ENCODE measurements at regions not wholly inside any gene's neighbourhood (a gene's known extent, or its start where the extent isn't known, plus 50 kb on each side); places are given as distances from the start of the nearest gene placed in this dataset.
A peak's percentile ranks its signal among the peaks of the same experiment; 100 is the strongest.

- DNase-seq (ENCODE audit: low read depth): no peak
Measured at GRCh38 chr5:158368686-158369085, 509.7 kb upstream of the CLINT1 start.

GRCh38 chr5:158364367-158364766, 505.4 kb upstream of the CLINT1 start:
- no peak for DNase-seq (ENCODE audit: low read depth)

- DNase-seq (ENCODE audit: low read depth): no peak
Measured at GRCh38 chr5:158354958-158355357, 496.0 kb upstream of the CLINT1 start.

- no peak for DNase-seq (ENCODE audit: low read depth)
Measured at GRCh38 chr5:158351485-158352125, 492.7 kb upstream of the CLINT1 start.

DNA sequence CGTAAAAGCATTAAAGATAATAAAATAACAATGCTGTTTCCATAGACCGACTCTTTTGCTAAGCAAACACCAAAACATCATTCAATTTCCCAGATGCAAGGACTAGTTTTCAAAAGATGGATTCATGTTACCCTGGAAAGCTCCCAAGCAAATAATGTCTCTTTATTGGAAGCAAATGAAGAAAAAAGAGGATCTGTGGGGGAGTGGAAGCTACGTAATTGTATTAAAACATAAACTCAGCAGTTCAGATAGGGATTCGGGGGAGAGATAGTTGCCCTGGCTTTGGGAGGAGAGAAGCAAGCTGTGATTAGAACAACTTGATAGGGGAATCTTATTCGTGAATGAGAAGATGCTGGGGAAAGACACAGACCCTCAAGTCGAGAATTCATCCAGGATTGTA, 491.0 kb upstream of the CLINT1 start:
- DNase-seq (ENCODE audit: low read depth): peak; percentile 26

GRCh38 chr5:158344376-158344775, 485.4 kb upstream of the CLINT1 start:
- no peak for DNase-seq (ENCODE audit: low read depth)

DNA sequence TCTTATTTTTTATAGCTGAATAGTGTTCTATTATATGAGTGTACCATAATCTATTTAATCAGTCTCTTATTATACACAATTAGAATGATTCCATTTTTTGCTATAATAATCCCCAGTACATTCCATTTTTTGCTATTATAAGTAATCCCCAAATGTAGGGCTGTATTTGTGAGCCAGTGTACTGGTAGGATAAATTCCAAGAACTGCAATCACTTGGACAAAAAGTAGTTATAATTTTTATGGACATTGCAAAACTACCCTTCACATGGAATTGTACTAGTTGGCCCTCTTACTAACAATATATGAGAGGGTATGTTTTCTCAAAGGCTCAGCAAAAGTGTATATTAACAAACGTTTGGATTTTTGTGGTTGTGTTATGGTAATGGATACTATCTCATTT, 481.7 kb upstream of the CLINT1 start:
- no peak for DNase-seq (ENCODE audit: low read depth)

- DNase-seq (ENCODE audit: low read depth): no peak
Measured at GRCh38 chr5:158326256-158326655, 467.3 kb upstream of the CLINT1 start.

- DNase-seq (ENCODE audit: low read depth): no peak
Measured at GRCh38 chr5:158324236-158324635, 465.3 kb upstream of the CLINT1 start.

DNA sequence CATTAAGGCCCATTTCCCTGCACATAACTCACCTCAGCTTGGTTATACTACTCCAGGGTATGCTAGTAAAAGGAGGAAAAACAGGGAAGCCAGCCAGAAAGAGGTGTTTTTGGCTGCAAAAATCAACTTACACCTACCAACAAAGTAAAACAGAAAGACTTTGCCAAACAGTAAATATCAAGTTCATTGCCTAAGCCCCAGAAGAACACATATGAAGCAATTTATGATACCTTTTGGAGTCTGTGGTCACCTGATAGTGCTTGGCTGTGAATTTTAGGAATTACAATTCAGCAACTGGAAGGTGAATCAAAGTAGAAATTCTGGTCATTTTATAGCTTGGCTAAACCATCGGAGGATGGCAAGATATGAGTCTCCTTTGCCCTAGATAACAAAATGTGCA, 463.7 kb upstream of the CLINT1 start:
- no peak for DNase-seq (ENCODE audit: low read depth)

- no peak for DNase-seq (ENCODE audit: low read depth)
Measured at GRCh38 chr5:158320934-158321333, 462.0 kb upstream of the CLINT1 start.

- no peak for DNase-seq (ENCODE audit: low read depth)
Measured at GRCh38 chr5:158320178-158320674, 461.3 kb upstream of the CLINT1 start.

- DNase-seq (ENCODE audit: low read depth): no peak
Measured at GRCh38 chr5:158317507-158317906, 458.6 kb upstream of the CLINT1 start.

- peak; percentile 24 for DNase-seq (ENCODE audit: low read depth)
Measured at GRCh38 chr5:158313733-158314464, 455.0 kb upstream of the CLINT1 start.

DNA sequence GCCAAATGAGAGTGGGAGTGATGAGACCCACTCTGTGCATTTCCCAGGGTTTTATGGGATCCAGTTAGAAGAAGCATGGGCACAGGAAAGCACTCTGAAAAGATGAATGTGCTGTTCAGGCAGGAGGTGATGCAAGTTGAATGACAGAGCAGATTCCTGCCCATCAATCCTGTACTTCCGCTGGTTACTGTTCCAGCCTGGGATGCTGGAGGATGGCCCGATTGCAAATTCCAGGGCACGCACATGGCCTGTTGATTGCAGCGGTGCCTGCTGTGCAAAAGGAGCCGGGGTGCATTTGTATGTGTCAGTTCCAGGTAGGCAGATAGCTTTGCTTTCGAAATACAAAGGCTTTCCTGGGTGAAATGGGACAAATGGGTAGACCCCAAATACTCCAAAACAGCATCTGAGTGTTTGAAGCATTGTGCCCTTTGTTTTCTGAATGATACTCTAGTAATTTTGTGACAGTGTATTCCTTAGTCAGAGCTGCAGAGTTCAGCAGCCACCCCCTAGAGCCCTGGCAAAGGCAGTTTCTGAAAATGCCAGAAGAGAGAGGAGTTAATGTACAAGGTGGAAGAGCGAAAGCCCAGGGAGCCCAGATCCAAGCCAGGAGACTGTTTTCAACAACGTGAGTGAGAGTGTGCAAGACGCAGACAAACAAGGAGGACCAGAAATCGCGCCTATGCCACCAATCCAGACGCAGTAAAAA, 454.2 kb upstream of the CLINT1 start:
- no peak for DNase-seq (ENCODE audit: low read depth)

DNA sequence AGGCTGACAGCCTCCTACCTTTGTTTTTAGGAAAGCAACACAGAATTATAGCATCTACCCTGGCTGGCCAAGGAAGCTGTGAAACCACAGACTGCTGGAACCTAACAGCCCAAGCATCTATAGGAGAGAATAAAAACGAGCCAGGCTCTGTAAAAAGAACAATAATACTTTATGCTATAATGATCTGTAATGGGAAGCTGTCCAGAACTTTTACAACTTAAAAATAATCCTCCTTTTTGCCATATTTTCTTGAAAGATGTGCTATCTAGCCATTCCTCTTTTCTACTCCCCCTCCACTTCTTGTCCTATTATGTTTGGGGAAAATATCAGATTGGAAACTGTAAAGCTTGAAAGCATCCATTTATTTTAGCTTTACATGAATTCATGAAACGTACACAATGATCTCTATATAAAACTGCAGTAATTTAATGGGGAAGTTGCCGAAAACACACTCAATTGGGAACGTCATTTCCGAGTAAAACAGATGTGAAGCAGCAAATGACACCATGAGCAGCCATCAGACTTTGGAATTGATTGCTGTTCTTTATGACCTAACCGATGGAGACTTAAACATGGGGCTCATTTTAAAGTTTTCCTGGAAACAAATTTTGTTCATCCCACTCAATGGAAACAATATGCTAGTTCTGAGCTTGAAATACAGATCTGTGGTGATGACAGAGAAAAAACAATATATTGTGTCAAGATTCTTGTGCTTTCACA, 450.3 kb upstream of the CLINT1 start:
- DNase-seq (ENCODE audit: low read depth): no peak

GRCh38 chr5:158308429-158309025, 449.6 kb upstream of the CLINT1 start:
- DNase-seq (ENCODE audit: low read depth): no peak

GRCh38 chr5:158305861-158306260, 446.9 kb upstream of the CLINT1 start:
- no peak for DNase-seq (ENCODE audit: low read depth)

DNA sequence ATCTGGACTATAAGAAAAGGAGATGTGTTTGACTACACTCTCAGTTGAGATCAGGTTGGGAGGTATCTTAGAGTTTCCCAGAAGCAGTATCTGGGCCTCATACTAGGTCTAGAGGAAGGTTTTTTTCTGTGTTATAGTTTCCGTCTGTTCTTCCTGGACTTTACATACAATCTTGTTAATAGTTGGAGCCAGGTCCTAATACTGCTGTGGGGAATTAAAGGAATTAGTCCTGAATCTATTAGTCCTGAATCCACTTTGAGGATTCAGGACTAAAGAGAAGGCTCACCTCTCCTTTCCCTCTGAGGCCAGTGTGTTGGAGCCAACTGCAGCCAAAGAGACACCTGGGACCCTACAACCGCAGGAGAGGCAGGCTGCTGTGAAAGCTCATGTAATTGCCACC, 445.7 kb upstream of the CLINT1 start:
- DNase-seq (ENCODE audit: low read depth): no peak

- no peak for DNase-seq (ENCODE audit: low read depth)
Measured at GRCh38 chr5:158303883-158304282, 444.9 kb upstream of the CLINT1 start.

DNA sequence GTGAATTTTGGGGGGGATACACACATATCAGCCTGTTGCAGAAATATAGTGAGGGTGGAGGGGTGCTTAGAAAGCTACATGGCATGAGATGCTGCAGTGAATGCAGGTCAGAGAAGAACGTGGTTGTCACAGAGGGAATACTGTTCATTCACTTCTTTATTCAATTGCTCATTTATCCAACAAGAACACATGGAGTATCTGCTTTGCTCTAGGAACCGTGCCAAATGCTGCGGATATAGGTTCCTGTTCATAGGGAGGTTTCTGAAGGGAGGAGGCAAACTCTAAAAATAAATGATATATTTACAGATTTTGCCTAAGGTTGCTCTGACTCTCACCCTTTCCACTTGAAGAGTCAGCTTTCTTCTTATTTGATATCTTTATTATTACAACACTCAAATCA, 444.3 kb upstream of the CLINT1 start:
- DNase-seq (ENCODE audit: low read depth): no peak

- DNase-seq (ENCODE audit: low read depth): no peak
Measured at GRCh38 chr5:158302029-158302428, 443.1 kb upstream of the CLINT1 start.
